Fibroblast of skin of left quadriceps (primary cell): ENCODE measurements at regions not wholly inside any gene's neighbourhood (a gene's known extent, or its start where the extent isn't known, plus 50 kb on each side); places are given as distances from the start of the nearest gene placed in this dataset.

Experiments used
- DNase-seq, 2 experiments: peaks; one replicate each; pipeline ENCODE4 v3.0.0-alpha.2; 2013; ENCODE audit warnings: low read depth in 2 of 2

GRCh38 chr5:164346785-164347630 lies 841.6 kb downstream of the MAT2B start:
- no peak for DNase-seq

- DNase-seq: no peak
These were observed 844.8 kb downstream of the MAT2B start for GRCh38 chr5:164350236-164350635.

- no peak for DNase-seq
These were observed 845.9 kb downstream of the MAT2B start for GRCh38 chr5:164351245-164351834.

DNA sequence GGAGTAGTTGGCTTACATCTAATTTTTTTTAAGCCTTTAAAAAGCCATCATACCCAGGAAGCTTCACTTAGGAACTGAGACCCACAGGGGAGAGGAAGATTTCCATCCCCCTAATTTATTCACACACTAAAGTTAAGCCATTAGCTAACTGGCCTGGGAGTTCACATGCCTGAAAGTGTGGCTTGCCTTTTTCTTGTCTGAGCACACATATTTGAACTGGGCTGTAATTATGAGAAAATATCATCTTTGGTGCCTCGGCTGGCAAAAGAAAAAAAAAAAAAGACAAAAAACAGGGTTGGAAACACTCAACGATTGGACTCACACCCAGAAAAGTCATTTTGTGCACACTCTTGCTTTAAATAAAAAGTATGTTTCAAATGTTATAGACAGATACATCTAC lies 847.3 kb downstream of the MAT2B start:
- DNase-seq: no peak

GRCh38 chr5:164353155-164353554 lies 847.7 kb downstream of the MAT2B start:
- no peak for DNase-seq

- DNase-seq: no peak
These were observed 848.8 kb downstream of the MAT2B start for GRCh38 chr5:164354139-164354751.

DNA sequence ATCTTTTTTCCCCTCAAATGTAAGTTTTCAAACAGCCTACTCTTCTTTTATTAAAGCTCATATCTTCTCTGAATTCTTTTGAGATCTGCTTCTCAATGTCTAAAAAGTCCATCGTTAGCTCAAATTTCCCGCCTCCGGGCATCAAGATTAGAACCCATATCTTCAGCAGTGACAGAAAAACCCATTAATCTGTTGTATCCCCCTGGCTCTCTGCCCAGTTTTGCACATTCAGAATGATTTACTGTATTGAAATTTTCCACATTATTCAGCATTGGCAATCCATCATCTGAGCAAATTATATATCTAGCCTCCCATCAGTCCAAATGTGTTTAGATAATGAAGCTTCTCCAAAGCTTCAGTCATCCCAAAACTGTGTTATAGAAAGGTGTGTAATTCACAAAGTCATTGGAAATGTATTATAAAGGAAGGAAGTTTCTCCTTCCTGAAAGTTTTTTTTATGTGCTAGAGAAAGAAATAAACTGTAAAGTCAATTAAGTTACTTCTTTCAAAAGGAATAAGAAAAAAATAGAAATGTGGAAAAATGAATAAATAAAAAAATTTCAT lies 849.9 kb downstream of the MAT2B start:
- DNase-seq: no peak

- no peak for DNase-seq
These were observed 851.4 kb downstream of the MAT2B start for GRCh38 chr5:164356790-164357189.

DNA sequence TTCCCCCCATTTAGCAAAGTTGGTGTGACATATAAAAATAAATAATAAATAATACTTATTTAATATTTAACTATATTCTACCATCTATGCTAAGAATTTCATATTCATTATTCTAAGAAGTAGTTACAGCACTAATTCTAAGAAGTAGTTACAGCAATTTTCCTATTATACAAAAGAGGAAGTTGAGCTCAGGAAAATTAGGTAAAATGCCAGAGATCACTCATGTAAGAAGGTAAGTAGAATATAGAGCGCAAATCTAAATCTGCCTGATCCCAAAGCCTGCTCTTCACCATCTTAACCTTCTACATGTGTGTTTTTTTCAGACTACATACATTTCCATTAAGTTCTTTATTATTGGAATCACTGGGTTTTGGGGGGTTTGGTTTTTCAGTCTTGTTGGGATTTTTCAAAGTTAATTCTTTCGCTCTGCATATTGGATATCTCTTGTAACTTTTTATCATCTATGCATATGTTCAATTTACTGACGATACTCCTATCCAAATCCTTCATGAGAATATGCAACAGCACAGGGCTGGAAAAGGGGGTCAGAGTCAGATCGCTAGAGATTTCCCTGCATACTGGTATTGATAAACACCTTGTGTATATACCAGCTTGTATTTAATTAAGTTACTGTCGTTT lies 852.1 kb downstream of the MAT2B start:
- DNase-seq: no peak

- peak; percentile 20 to 41 for DNase-seq
These were observed 853.3 kb downstream of the MAT2B start for GRCh38 chr5:164358531-164359259.

DNA sequence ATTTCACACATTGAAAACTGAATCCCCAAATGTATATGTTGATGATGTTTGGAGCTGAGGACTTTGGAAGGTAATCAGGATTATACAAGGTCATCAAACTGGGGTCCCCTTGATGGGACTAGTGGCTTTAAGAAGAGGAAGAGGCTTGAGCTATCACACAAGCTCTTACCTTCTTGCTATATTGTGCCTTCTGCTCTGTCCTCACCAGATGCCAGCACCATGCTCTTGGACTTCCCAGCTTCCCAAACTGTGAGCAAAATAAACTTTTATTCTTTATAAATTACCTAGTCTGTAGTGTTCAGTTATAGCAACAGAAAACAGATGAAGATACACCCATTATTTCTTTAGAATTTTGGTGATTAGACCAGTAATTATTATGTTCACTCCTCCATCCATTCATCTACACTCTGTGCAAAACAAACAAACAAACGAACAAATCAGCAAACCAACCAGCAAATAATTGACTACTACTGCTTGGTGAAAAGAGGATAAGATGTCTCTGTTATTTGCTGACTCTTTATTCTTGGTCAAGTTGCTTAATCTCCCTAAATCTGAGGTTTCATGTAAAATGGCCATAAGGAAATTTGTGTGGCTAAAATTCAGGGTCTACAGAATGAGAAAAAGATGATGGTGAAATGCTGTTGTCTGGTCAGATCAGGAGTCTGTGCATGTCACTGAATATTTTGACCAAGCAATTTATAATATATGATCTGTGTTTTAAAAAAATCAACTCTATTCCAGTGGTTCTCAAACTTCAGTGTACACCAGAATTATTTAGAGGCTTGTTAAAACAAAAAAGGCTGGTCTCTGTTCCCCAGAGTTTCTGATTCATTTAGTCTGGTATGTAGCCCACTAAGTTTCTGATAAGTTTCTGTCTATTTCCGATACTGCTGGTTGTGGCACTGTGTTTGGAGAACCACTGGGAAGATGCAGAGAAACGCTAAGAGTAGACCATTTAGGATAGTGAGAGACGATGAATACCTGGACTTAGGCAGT lies 854.1 kb downstream of the MAT2B start:
- no peak for DNase-seq

GRCh38 chr5:164360589-164360988 lies 855.2 kb downstream of the MAT2B start:
- no peak for DNase-seq

DNA sequence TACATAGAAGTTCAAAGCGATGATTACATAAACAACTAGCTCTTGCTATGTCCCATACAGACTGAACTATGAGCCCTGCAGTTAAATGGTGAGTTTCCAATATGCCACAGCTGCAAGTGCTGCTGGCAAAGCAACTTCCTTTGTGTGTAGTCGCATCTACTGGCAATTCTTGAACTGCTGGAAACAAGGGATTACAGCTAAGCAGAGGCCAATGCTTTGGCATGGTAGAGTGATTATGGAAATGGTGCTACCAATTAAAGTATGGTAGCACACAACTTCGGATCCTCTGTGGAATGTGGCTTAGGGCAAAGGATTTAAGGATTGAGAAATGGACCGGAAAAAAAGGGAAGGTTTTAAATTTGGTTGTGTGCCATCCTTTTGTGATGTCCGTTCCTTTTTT lies 856.6 kb downstream of the MAT2B start:
- no peak for DNase-seq

DNA sequence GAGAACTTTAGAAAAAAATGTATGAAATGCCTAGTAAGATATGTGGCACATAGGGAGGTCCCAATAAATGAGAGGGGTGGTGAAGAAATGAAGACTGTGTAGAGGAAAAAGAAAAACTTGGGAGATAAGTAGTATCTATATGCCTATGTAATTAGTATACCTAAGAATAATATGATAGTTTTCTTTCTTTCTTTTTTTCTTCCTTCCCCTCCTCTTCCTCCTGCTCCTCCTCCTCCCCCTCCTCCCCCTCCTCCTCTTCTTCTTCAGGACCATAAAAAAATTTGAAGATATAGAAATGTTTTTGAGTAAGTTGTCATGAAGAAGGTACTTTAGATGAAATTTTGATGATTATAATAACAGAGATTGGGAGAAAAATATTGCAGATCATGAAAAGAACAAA lies 857.4 kb downstream of the MAT2B start:
- DNase-seq: no peak

- DNase-seq: no peak
These were observed 859.1 kb downstream of the MAT2B start for GRCh38 chr5:164364237-164365208.

- no peak for DNase-seq
These were observed 865.4 kb downstream of the MAT2B start for GRCh38 chr5:164370841-164371240.

DNA sequence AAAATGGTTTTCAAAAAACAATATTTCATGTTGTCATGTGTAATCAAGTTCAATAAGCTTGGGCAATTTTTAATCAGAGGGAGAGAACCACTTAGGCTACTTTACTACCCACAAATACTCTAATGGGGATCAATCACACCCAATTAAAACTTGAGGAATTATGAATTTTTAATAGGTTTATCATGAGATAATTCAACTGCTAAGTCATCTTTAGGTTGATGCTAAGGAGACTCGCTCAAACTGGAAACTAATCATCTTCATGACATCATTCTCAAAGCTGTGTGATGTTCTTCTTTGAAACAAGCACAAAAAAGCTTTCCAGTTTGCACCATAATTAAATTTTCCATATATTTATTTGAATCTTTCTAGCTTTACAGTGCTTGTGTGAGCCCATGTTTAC lies 867.5 kb downstream of the MAT2B start:
- no peak for DNase-seq

- DNase-seq: no peak
These were observed 868.5 kb downstream of the MAT2B start for GRCh38 chr5:164373876-164374275.

- DNase-seq: no peak
These were observed 869.6 kb downstream of the MAT2B start for GRCh38 chr5:164375051-164375450.
